Activated CD4-positive, alpha-beta T cell treated with anti-CD3 and anti-CD28 coated beads, Interleukin-2, amount 50 U/mL, for 24 hours (primary cell): ENCODE measurements at regions not wholly inside any gene's neighbourhood (a gene's known extent, or its start where the extent isn't known, plus 50 kb on each side); places are given as distances from the start of the nearest gene placed in this dataset.

Experiments
- DNase-seq, 2 donors: peaks; one replicate each; pipeline ENCODE4 v3.0.0-alpha.2; 2020; ENCODE audit warnings: low read depth in 1 of 2, low spot score in 1 of 2

GRCh38 chr1:37423810-37424209 lies 50.6 kb upstream of the ZC3H12A start:
- no peak for DNase-seq

- no peak for DNase-seq
Observed at GRCh38 chr1:37424523-37424922, 49.9 kb upstream of the ZC3H12A start.
